ENCODE measurements at regions not wholly inside any gene's neighbourhood (a gene's known extent, or its start where the extent isn't known, plus 50 kb on each side); places are given as distances from the start of the nearest gene placed in this dataset.
A peak's percentile ranks its signal among the peaks of the same experiment; 100 is the strongest.

- DNase-seq (ENCODE audit: low spot score) = no peak
- no peak for TF ChIP-seq CTCF (IDR thresholded peaks at IDR 0.05; ENCODE audit: unreplicated experiment)
- H3K4me1 Mint-ChIP-seq (ENCODE audit: unreplicated experiment) = no peaks in the 10 kb centered on the region
- no peak overlapping the region for H3K4me3 Mint-ChIP-seq (ENCODE audit: unreplicated experiment)
- no peak overlapping the region for H3K27ac Mint-ChIP-seq (ENCODE audit: unreplicated experiment)
- H3K36me3 Mint-ChIP-seq (ENCODE audit: low read depth, unreplicated experiment) = no peaks in the 10 kb centered on the region
- no peaks in the 10 kb centered on the region for H3K9me3 Mint-ChIP-seq (ENCODE audit: unreplicated experiment)
- no peaks in the 10 kb centered on the region for H3K27me3 Mint-ChIP-seq (ENCODE audit: unreplicated experiment)
Measured at GRCh38 chr12:24240707-24241106, 291.2 kb upstream of the SOX5 start.

- no peak for TF ChIP-seq CTCF (IDR thresholded peaks at IDR 0.05; ENCODE audit: unreplicated experiment)
- Mint-ChIP-seq H3K27ac (ENCODE audit: unreplicated experiment) (no peak overlapping the region), H3K4me1 (ENCODE audit: unreplicated experiment) (peaks cover 20% of the 10 kb centered on the region), H3K4me3 (ENCODE audit: unreplicated experiment) (no peak overlapping the region), H3K9me3 (ENCODE audit: unreplicated experiment) (no peaks in the 10 kb centered on the region), H3K36me3 (ENCODE audit: low read depth, unreplicated experiment) (no peaks in the 10 kb centered on the region), H3K27me3 (ENCODE audit: unreplicated experiment) (no peaks in the 10 kb centered on the region)
- DNase-seq (ENCODE audit: low spot score) = no peak
Measured at GRCh38 chr12:24233519-24234246, 284.2 kb upstream of the SOX5 start.

GRCh38 chr12:24232531-24232930 lies 283.1 kb upstream of the SOX5 start:
- H3K27me3 Mint-ChIP-seq (ENCODE audit: unreplicated experiment) = no peaks in the 10 kb centered on the region
- peaks cover 31% of the 10 kb centered on the region for H3K4me1 Mint-ChIP-seq (ENCODE audit: unreplicated experiment)
- TF ChIP-seq CTCF (IDR thresholded peaks at IDR 0.05; ENCODE audit: unreplicated experiment) = no peak
- H3K4me3 Mint-ChIP-seq (ENCODE audit: unreplicated experiment) = no peak overlapping the region
- H3K36me3 Mint-ChIP-seq (ENCODE audit: low read depth, unreplicated experiment) = no peaks in the 10 kb centered on the region
- no peaks in the 10 kb centered on the region for H3K9me3 Mint-ChIP-seq (ENCODE audit: unreplicated experiment)
- no peak overlapping the region for H3K27ac Mint-ChIP-seq (ENCODE audit: unreplicated experiment)
- DNase-seq (ENCODE audit: low spot score) = no peak

GRCh38 chr12:24231298-24231697 lies 281.8 kb upstream of the SOX5 start:
- H3K36me3 Mint-ChIP-seq (ENCODE audit: low read depth, unreplicated experiment) = no peaks in the 10 kb centered on the region
- peaks cover 37% of the 10 kb centered on the region for H3K4me1 Mint-ChIP-seq (ENCODE audit: unreplicated experiment)
- DNase-seq (ENCODE audit: low spot score) = no peak
- H3K27ac Mint-ChIP-seq (ENCODE audit: unreplicated experiment) = no peak overlapping the region
- no peaks in the 10 kb centered on the region for H3K27me3 Mint-ChIP-seq (ENCODE audit: unreplicated experiment)
- H3K4me3 Mint-ChIP-seq (ENCODE audit: unreplicated experiment) = no peak overlapping the region
- no peak for TF ChIP-seq CTCF (IDR thresholded peaks at IDR 0.05; ENCODE audit: unreplicated experiment)
- no peaks in the 10 kb centered on the region for H3K9me3 Mint-ChIP-seq (ENCODE audit: unreplicated experiment)

- Mint-ChIP-seq H3K9me3 (ENCODE audit: unreplicated experiment) (no peaks in the 10 kb centered on the region), H3K4me1 (ENCODE audit: unreplicated experiment) (peaks cover 37% of the 10 kb centered on the region), H3K36me3 (ENCODE audit: low read depth, unreplicated experiment) (no peaks in the 10 kb centered on the region), H3K27ac (ENCODE audit: unreplicated experiment) (peak overlapping the region; percentile 92), H3K4me3 (ENCODE audit: unreplicated experiment) (peak overlapping the region; percentile 44), H3K27me3 (ENCODE audit: unreplicated experiment) (no peaks in the 10 kb centered on the region)
- DNase-seq (ENCODE audit: low spot score) = no peak
- TF ChIP-seq CTCF (IDR thresholded peaks at IDR 0.05; ENCODE audit: unreplicated experiment) = no peak
Measured at GRCh38 chr12:24230061-24230701, 280.7 kb upstream of the SOX5 start.

Measured in endothelial cell (in vitro differentiated cells).